Skeletal muscle satellite cell (primary cell): ENCODE measurements at regions not wholly inside any gene's neighbourhood (a gene's known extent, or its start where the extent isn't known, plus 50 kb on each side); places are given as distances from the start of the nearest gene placed in this dataset.
"Not testable (repeated sequence)": the region's sequence is repeated elsewhere in the genome, so short reads cannot be mapped to it uniquely, and the experiment has no call there.

Source experiments
- H3K27me3 ChIP-seq: 2 replicates; pipeline ENCODE4 v1.7.0; 2013; ENCODE audit warnings: low read length; ENCODE audit not compliant: control insufficient read depth, insufficient read depth
- H3K36me3 ChIP-seq: 2 replicates; pipeline ENCODE4 v1.7.0; 2013; ENCODE audit warnings: mild to moderate bottlenecking, control low read depth, low read length; ENCODE audit not compliant: insufficient read depth
- H3K4me1 ChIP-seq: 2 replicates; pipeline ENCODE4 v1.7.0; 2013; ENCODE audit warnings: low read length; ENCODE audit not compliant: control insufficient read depth, insufficient read depth
- H3K4me2 ChIP-seq: 2 replicates; pipeline ENCODE4 v1.7.0; 2013; ENCODE audit warnings: mild to moderate bottlenecking, low read length
- H3K4me3 ChIP-seq: 2 replicates; pipeline ENCODE4 v1.7.0; 2013; ENCODE audit warnings: low read length
- H3K9ac ChIP-seq: 2 replicates; pipeline ENCODE4 v1.7.0; 2013; ENCODE audit warnings: mild to moderate bottlenecking, low read depth, low read length, moderate library complexity
- H3K9me3 ChIP-seq: replicated peaks from 2 replicates; pipeline ENCODE4 v1.7.0; 2013; ENCODE audit warnings: mild to moderate bottlenecking, control low read depth, low read length

DNA sequence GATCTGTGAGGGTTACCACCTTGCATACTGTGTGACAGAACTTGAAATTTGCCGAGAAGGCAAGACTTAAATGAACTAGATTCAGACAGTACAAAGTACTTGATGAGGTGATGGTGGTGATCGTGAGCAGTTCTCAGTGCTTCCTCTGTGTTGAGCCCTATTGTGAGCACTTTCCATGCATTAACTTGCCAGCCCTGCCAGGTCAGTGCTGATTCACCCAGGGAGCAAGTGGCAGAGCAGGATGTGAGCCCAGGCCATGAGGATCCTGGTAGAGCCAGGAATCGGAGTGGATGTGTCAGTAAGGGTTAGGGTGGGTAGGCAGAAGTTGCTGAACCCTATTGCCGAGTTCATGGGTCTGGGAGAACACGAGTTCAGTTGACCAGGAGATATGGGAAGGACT, 4545.7 kb upstream of the TPTE start:
- not testable (repeated sequence) for H3K9me3 ChIP-seq, H3K9ac ChIP-seq, H3K36me3 ChIP-seq, H3K27me3 ChIP-seq, H3K4me3 ChIP-seq, H3K4me1 ChIP-seq, H3K4me2 ChIP-seq

GRCh38 chr21:5997586-5997985, 4523.8 kb upstream of the TPTE start:
- H3K9ac ChIP-seq, H3K9me3 ChIP-seq, H3K27me3 ChIP-seq, H3K4me3 ChIP-seq, H3K4me2 ChIP-seq, H3K36me3 ChIP-seq, H3K4me1 ChIP-seq: not testable (repeated sequence)

GRCh38 chr21:6015422-6016057, 4505.8 kb upstream of the TPTE start:
- H3K9me3 ChIP-seq, H3K27me3 ChIP-seq, H3K4me2 ChIP-seq, H3K4me1 ChIP-seq, H3K9ac ChIP-seq, H3K36me3 ChIP-seq, H3K4me3 ChIP-seq: not testable (repeated sequence)

DNA sequence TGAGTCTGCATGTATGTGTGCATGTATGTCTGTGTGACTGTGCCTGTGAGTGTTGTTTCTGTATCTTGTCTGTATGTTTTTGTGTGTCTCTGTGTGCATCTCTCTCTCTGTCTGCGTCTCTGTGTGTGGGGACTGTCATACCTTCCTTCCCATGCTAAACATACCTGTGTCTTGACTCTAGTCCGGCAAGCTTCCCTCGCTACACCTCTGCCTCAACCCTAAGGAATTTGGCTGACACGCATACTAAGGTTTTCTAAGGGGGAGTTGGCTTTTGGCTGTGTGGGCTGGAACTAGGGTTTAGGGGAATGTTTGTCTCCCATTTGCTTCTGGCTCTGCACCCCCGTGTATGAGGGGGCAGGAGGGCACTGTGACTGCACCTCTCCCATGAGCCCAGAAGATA, 4500.9 kb upstream of the TPTE start:
- H3K4me1 ChIP-seq, H3K4me3 ChIP-seq, H3K4me2 ChIP-seq, H3K9ac ChIP-seq, H3K36me3 ChIP-seq, H3K9me3 ChIP-seq, H3K27me3 ChIP-seq: not testable (repeated sequence)

GRCh38 chr21:6020953-6021716, 4500.2 kb upstream of the TPTE start:
- not testable (repeated sequence) for H3K9me3 ChIP-seq, H3K36me3 ChIP-seq, H3K9ac ChIP-seq, H3K4me3 ChIP-seq, H3K27me3 ChIP-seq, H3K4me1 ChIP-seq, H3K4me2 ChIP-seq

DNA sequence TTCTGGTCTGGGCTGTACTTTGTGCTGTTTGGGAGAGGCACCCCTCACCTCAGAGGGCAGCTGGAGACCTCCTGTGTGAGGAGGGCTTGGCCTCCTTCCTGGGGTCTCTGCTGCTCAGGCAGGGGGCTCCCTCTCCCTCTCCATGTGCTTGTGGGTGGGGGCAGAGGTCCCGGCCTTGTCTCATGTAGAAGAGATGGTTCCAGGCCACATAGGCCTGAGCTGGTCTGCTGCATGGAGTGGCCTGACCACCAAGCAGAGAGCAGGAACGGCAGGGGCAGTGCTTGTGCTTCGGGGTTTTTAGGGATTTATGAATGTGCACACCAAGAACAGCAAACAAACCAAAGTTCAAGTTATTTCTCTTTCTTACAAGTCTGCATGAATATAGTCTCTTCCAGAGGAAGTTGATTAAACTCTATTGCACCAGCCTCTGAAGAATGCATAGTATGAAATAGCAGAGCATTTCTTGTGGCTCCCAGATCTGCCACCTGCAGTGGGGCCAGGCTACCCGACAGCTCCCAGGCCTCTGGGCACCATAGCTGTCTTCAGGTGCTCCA, 4499.6 kb upstream of the TPTE start:
- H3K4me3 ChIP-seq, H3K36me3 ChIP-seq, H3K4me2 ChIP-seq, H3K27me3 ChIP-seq, H3K9me3 ChIP-seq, H3K9ac ChIP-seq, H3K4me1 ChIP-seq: not testable (repeated sequence)

GRCh38 chr21:6023331-6023730, 4498.1 kb upstream of the TPTE start:
- H3K4me3 ChIP-seq, H3K9me3 ChIP-seq, H3K9ac ChIP-seq, H3K27me3 ChIP-seq, H3K4me2 ChIP-seq, H3K36me3 ChIP-seq, H3K4me1 ChIP-seq: not testable (repeated sequence)

DNA sequence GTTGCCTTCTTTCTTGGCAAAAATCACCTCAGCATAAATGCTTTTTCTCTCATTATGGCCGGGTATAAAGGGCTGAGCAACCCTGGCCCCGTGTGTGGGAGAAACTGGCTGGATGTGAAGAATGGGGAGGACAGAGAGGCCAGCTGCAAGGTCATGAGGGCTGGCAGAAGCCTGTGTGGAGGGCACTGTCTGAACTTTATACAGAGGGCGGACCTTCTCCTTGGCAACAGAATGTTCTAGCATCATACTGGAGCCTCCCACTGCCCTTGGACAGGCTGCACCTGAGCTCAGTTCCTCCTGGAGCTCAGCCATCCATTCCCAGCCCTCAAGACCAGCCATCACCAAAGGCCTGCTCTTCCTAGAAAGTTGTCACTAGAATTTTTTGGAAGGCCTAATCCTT, 4496.2 kb upstream of the TPTE start:
- not testable (repeated sequence) for H3K27me3 ChIP-seq, H3K36me3 ChIP-seq, H3K9me3 ChIP-seq, H3K4me1 ChIP-seq, H3K9ac ChIP-seq, H3K4me2 ChIP-seq, H3K4me3 ChIP-seq

DNA sequence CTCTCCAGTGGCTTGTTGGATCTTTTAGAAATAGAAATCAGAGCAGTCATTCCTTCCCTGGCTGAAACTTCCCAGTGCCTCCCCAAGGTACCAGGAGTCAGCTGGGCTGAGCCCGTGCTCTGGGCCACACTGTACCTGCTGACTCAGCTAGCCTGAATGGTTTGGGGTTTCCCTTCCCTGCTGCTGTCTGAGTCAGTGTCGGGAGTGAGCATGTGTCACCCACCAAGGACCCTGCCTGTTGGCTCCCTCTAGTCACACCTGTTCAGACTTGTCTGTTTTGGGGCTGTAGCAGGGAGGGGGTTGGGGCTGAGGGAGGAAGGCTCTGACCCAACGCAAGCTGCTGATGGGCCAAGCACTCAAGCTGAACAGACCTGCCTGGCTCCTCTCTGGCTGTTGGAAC, 4493.9 kb upstream of the TPTE start:
- not testable (repeated sequence) for H3K9me3 ChIP-seq, H3K4me1 ChIP-seq, H3K36me3 ChIP-seq, H3K9ac ChIP-seq, H3K4me2 ChIP-seq, H3K4me3 ChIP-seq, H3K27me3 ChIP-seq

DNA sequence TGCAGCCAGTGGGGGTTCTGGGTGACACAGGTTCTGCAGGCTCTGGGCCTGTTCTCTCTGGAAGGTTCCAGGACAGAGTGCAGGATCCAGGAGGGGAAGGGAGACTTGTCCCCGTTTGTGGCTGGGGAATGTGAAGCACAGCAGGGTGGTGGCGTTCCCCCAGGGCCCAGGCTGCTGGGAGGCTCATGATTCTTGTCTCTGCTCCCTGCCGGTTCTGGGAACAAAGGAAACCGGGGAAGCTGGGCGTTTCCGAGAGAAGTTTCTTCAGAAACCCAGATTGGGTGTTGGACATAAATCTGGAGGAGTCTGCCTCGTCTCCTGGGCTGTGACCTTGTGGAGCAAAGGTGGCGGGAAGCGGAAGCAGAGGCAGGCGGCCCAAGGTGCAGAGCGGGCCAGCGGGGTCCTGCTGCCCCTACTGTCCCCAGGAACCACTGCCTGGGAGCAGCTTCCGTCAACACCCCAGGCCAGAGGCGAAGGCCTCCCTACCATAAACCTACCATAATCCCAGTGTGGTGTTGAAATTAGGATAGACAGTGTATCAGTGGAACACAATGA, 4487.2 kb upstream of the TPTE start:
- H3K36me3 ChIP-seq, H3K4me2 ChIP-seq, H3K4me1 ChIP-seq, H3K27me3 ChIP-seq, H3K9ac ChIP-seq, H3K9me3 ChIP-seq, H3K4me3 ChIP-seq: not testable (repeated sequence)

GRCh38 chr21:6034820-6035473, 4486.4 kb upstream of the TPTE start:
- not testable (repeated sequence) for H3K4me2 ChIP-seq, H3K9me3 ChIP-seq, H3K4me3 ChIP-seq, H3K9ac ChIP-seq, H3K36me3 ChIP-seq, H3K4me1 ChIP-seq, H3K27me3 ChIP-seq
